Gastroesophageal sphincter (tissue), 4 donors: ENCODE measurements at regions not wholly inside any gene's neighbourhood (a gene's known extent, or its start where the extent isn't known, plus 50 kb on each side); places are given as distances from the start of the nearest gene placed in this dataset.
"Not testable (repeated sequence)": the region's sequence is repeated elsewhere in the genome, so short reads cannot be mapped to it uniquely, and the experiment has no call there.

Source experiments
- ATAC-seq: fragments of 150-250 bp; one replicate; pipeline ENCODE4 v1.9.1; 2016; ENCODE audit warnings: mild to moderate bottlenecking, moderate library complexity
- H3K27ac ChIP-seq, 4 donors: fragments of 200-600 bp; sonication (generic) in 3 of 4; 1 replicate in 3 of 4; 2 replicates in 1 of 4; pipeline ENCODE4 v1.5.1; 2016 to 2019
- H3K27me3 ChIP-seq: fragments of 200-600 bp; sonication (generic); one replicate; pipeline ENCODE4 v1.5.1; 2019
- H3K36me3 ChIP-seq, 2 donors: fragments of 200-600 bp; sonication (generic); one replicate each; pipeline ENCODE4 v1.5.1; 2019; ENCODE audit warnings: control low read depth in 1 of 2
- H3K4me1 ChIP-seq, 3 donors: fragments of 200-600 bp; sonication (generic); 1 replicate in 2 of 3; 2 replicates in 1 of 3; pipeline ENCODE4 v1.5.1; 2016 to 2019; ENCODE audit warnings: control low read depth in 2 of 3
- H3K4me3 ChIP-seq, 2 donors: fragments of 200-600 bp; sonication (generic); one replicate each; pipeline ENCODE4 v1.5.1; 2019; ENCODE audit warnings: mild to moderate bottlenecking in 1 of 2, moderate library complexity in 1 of 2
- H3K9me3 ChIP-seq, 3 donors: fragments of 200-600 bp; sonication (generic); one replicate each; pipeline ENCODE4 v1.5.1; 2017 to 2019; ENCODE audit warnings: control low read depth in 2 of 3
- EP300 ChIP-seq: sonication (generic); formaldehyde crosslinking; IDR thresholded peaks from one replicate; pipeline ENCODE4 v1.6.1; 2017; ENCODE audit warnings: antibody characterized with exemption, mild to moderate bottlenecking
- POLR2A ChIP-seq, 2 donors: fragments of 450-650 bp; IDR thresholded peaks; one replicate each; pipeline ENCODE4 v1.6.1; 2017; ENCODE audit warnings: antibody characterized with exemption in 2 of 2, mild to moderate bottlenecking in 2 of 2, moderate library complexity in 1 of 2
- POLR2AphosphoS5 ChIP-seq: sonication (generic); formaldehyde crosslinking; IDR thresholded peaks from one replicate; pipeline ENCODE4 v1.6.1; 2017; ENCODE audit warnings: antibody characterized with exemption
- WGBS, 2 donors: methylation state at CpG; one replicate each; pipeline ENCODE4 v1.1.5; 2018; ENCODE audit warnings: low coverage in 1 of 2; 5-methylcytosine and 5-hydroxymethylcytosine counted together
- TF ChIP-seq, protein P1 (sequence below), 4 experiments: fragments of 200-600 bp in 2 of 4; fragments of 450-650 bp in 2 of 4; sonication (generic) in 1 of 4; IDR thresholded peaks; one replicate each; pipeline ENCODE4 v1.5.1; 2017 to 2019; ENCODE audit warnings: antibody characterized with exemption in 4 of 4, mild to moderate bottlenecking in 2 of 4, moderate library complexity in 2 of 4

DNA sequence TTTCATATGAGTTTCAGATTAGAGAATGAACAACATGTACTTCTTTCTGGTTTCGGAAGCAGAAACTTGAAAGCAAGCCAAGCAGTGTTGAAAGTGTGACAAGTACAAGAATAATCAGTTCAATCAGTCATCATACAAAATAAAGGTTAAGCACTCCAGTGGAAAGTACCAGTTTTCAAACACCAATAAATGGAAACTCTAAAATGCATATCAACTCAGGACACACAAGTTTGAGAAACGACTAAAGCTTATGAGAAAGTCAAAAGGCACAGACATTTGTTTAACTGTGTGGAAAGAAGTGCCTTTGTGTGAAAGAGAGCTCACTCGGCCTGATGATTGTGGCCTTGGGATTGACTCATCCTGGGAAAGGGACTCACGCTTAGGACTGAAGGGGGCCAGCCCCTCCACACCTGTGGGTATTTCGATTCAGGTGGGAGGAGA is 60.6 kb upstream of the AKR1C1 start:
- Histone ChIP-seq H3K4me1 (peaks cover 0 to 34% (median 13%) of the 10 kb centered on the region in 3 donors), H3K9me3 (no peaks in the 10 kb centered on the region), H3K27me3 (no peaks in the 10 kb centered on the region), H3K4me3 (peak overlapping the region in 1 of 2 donors; percentile 16), H3K36me3 (no peaks in the 10 kb centered on the region), H3K27ac (peak overlapping the region; percentile 51 to 86 (median 80))
- ATAC-seq: peak; percentile 74
- 28 to 29% methylated on average over 4 to 5 of the region's 5 CpGs for WGBS, 2 donors
- TF ChIP-seq POLR2AphosphoS5 (peak; percentile 70), POLR2A (IDR thresholded peaks at IDR 0.05) (no peak)

DNA sequence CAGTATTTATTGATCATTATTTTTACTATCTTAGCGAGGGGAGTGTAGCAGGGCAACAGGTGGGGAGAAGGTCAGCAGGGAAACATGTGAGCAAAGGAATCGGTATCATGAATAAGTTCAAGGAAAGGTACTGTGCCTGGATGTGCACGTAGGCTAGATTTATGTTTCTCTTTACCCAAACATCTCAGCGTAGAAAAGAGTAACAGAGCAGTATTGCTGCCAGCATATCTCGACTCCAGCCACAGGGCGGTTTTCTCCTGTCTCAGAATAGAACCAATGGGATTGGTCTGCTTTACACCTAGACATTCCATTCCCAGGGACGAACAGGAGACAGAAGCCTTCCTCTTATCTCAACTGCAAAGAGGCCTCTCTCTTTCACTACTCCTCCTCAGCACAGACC is 60.1 kb upstream of the AKR1C1 start:
- Histone ChIP-seq H3K4me1 (peaks cover 0 to 34% (median 13%) of the 10 kb centered on the region in 3 donors), H3K27ac (peak overlapping the region; percentile 51 to 86 (median 80))
- H3K36me3 ChIP-seq, H3K4me3 ChIP-seq, H3K9me3 ChIP-seq, H3K27me3 ChIP-seq, ATAC-seq: not testable (repeated sequence)
- WGBS, 2 donors: 67 to 69% methylated on average over 5 to 6 of the region's 7 CpGs

DNA sequence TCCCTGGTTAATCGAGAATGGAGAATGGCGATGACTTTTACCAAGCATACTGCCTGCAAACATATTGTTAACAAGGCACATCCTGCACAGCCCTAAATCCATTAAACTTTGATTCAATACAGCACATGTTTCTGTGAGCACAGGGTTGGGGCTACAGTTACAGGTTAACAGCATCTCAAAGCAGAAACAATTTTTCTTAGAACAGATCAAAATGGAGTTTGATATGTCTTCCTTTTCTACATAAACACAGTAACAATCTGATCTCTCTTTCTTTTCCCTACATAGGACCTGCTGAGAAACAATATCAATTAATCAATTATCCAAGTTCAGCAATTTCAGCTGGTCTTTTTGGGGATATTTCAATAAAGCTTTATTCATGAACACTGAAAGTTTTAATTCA is 59.5 kb upstream of the AKR1C1 start:
- Histone ChIP-seq H3K4me1 (peaks cover 0 to 34% (median 13%) of the 10 kb centered on the region in 3 donors), H3K27ac (peak overlapping the region in 1 of 4 donors; percentile 84)
- ATAC-seq, H3K36me3 ChIP-seq, H3K9me3 ChIP-seq, H3K27me3 ChIP-seq, H3K4me3 ChIP-seq: not testable (repeated sequence)
- 81 to 100% methylated on average over 1 to 2 of the region's 2 CpGs for WGBS, 2 donors

DNA sequence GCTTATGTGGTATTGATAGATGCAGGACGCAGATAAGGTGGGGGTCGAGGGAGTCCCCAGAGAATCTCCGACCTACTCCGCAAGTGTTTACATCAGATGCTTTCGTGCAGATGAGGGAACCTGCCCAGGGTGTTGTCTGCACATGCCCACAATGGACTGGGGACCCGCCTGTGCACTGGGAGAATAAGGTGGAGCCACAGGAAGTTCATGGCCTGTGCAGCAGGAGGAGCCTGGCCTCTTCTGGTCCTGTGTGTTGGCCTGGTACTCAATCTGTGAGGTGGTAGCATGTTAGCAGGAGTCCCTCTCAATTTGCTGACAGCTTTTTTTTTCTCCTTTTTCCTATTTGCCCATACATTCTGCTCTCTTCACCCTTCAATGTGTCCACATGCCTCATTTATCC is 54.1 kb upstream of the AKR1C1 start:
- 73 to 98% methylated on average over 4 to 6 of the region's 6 CpGs for WGBS, 2 donors
- no peaks in the 10 kb centered on the region for H3K9me3 ChIP-seq
- ATAC-seq: no peak

More for the DNA sequence above, 54.1 kb upstream of the AKR1C1 start:
- TF ChIP-seq EP300 (no peak), POLR2A (IDR thresholded peaks at IDR 0.05) (no peak), POLR2AphosphoS5 (no peak)
- TF ChIP-seq, protein P1, sequence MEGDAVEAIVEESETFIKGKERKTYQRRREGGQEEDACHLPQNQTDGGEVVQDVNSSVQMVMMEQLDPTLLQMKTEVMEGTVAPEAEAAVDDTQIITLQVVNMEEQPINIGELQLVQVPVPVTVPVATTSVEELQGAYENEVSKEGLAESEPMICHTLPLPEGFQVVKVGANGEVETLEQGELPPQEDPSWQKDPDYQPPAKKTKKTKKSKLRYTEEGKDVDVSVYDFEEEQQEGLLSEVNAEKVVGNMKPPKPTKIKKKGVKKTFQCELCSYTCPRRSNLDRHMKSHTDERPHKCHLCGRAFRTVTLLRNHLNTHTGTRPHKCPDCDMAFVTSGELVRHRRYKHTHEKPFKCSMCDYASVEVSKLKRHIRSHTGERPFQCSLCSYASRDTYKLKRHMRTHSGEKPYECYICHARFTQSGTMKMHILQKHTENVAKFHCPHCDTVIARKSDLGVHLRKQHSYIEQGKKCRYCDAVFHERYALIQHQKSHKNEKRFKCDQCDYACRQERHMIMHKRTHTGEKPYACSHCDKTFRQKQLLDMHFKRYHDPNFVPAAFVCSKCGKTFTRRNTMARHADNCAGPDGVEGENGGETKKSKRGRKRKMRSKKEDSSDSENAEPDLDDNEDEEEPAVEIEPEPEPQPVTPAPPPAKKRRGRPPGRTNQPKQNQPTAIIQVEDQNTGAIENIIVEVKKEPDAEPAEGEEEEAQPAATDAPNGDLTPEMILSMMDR (IDR thresholded peaks at IDR 0.05): no peak
- Histone ChIP-seq H3K36me3 (peaks cover 0 to 4% of the 10 kb centered on the region in 2 donors), H3K27me3 (no peaks in the 10 kb centered on the region), H3K4me1 (no peaks in the 10 kb centered on the region), H3K27ac (no peak overlapping the region), H3K4me3 (no peak overlapping the region)
